Endothelial cell of umbilical vein (primary cell): ENCODE measurements at regions not wholly inside any gene's neighbourhood (a gene's known extent, or its start where the extent isn't known, plus 50 kb on each side); places are given as distances from the start of the nearest gene placed in this dataset.

Experiments
- BruUV-seq: library from RNA; stranded (reverse); fragments of 400-500 nt; replicated peaks from 2 replicates; lab custom pipeline; 2021; lab: Mats Ljungman, UMichigan
- CTCF ChIA-PET: fragments of 300-600, 350-600 bp; sonication (Branson Sonifier 250); formaldehyde crosslinking; loops from one replicate; lab custom pipeline; 2021; ENCODE audit warnings: antibody characterized with exemption, inconsistent platforms; lab: Charles Lee
- POLR2A ChIA-PET: fragments of 300-600, 350-600 bp; sonication (Branson Sonifier 250); formaldehyde crosslinking; loops from one replicate; lab custom pipeline; 2021; ENCODE audit warnings: antibody characterized with exemption, inconsistent platforms; lab: Charles Lee
- DNase-seq: peaks from one replicate; pipeline ENCODE4 v3.0.0-alpha.2; 2011; ENCODE audit warnings: low read depth, low spot score
- FAIRE-seq: peaks from 2 replicates; lab custom pipeline; 2011; peaks lifted over from hg19 to GRCh38; lab: Jason Lieb, UNC
- H2AFZ ChIP-seq: 2 replicates; pipeline ENCODE4 v1.6.0; 2012; ENCODE audit warnings: low read depth, low read length, control low read depth, inconsistent platforms
- H3K27ac ChIP-seq: 2 replicates; pipeline ENCODE4 v1.5.1; 2011; ENCODE audit warnings: low read depth, mild to moderate bottlenecking, control low read depth, low read length, moderate library complexity; ENCODE audit not compliant: insufficient read depth
- H3K27me3 ChIP-seq, 2 experiments: 2 replicates each; pipeline versions ENCODE4 v1.6.0 to v1.6.1; 2011; ENCODE audit warnings: low read length in 2 of 2, mixed read lengths in 1 of 2; ENCODE audit not compliant: control insufficient read depth in 2 of 2, insufficient read depth in 2 of 2
- H3K36me3 ChIP-seq, 2 experiments: 2 replicates in 1 of 2; 3 replicates in 1 of 2; pipeline ENCODE4 v1.5.1; 2011; ENCODE audit warnings: low read length in 2 of 2, mild to moderate bottlenecking in 1 of 2, moderate library complexity in 1 of 2; ENCODE audit not compliant: control insufficient read depth in 2 of 2, insufficient read depth in 2 of 2; ENCODE audit errors: extremely low read depth in 1 of 2
- H3K4me1 ChIP-seq: 3 replicates; pipeline ENCODE4 v1.5.1; 2011; ENCODE audit warnings: mild to moderate bottlenecking, low read length; ENCODE audit not compliant: control insufficient read depth, insufficient read depth; ENCODE audit errors: extremely low read depth
- H3K4me2 ChIP-seq: 2 replicates; pipeline ENCODE4 v1.6.1; 2011; ENCODE audit warnings: low read length, control low read depth, mixed read lengths; ENCODE audit not compliant: insufficient read depth
- H3K4me3 ChIP-seq, 3 experiments: fragments of 200-600 bp in 1 of 3; sonication (generic), shearing (Covaris generic) in 1 of 3; replicated peaks in 1 of 3; 2 replicates each; pipeline ENCODE4 v1.5.1; 2011 to 2016; ENCODE audit warnings: control low read depth in 3 of 3, low read length in 3 of 3, mild to moderate bottlenecking in 2 of 3, inconsistent platforms in 1 of 3, low read depth in 1 of 3, moderate library complexity in 1 of 3; ENCODE audit not compliant: insufficient read depth in 1 of 3
- H3K79me2 ChIP-seq: 2 replicates; pipeline ENCODE4 v1.6.0; 2012; ENCODE audit warnings: low read length, inconsistent platforms; ENCODE audit not compliant: control insufficient read depth, insufficient read depth
- H3K9ac ChIP-seq: replicated peaks from 2 replicates; pipeline ENCODE3; 2011; ENCODE audit warnings: low read length, control low read depth; ENCODE audit not compliant: insufficient read depth; ENCODE audit errors: extremely low read depth
- H3K9me1 ChIP-seq: replicated peaks from 3 replicates; pipeline ENCODE4 v1.6.0; 2011; ENCODE audit warnings: mild to moderate bottlenecking, low read length; ENCODE audit not compliant: control insufficient read depth, insufficient read depth; ENCODE audit errors: extremely low read depth
- H3K9me3 ChIP-seq: replicated peaks from 2 replicates; pipeline ENCODE4 v1.5.1; 2012; ENCODE audit warnings: low read length, inconsistent platforms; ENCODE audit not compliant: control insufficient read depth, insufficient read depth
- H4K20me1 ChIP-seq: replicated peaks from 2 replicates; pipeline ENCODE3; 2011; ENCODE audit warnings: mild to moderate bottlenecking, low read length; ENCODE audit not compliant: control insufficient read depth, insufficient read depth; ENCODE audit errors: extremely low read depth
- EZH2 ChIP-seq: IDR thresholded peaks from 2 replicates; pipeline ENCODE4 v1.6.1; 2012; ENCODE audit warnings: borderline replicate concordance, low read depth, mild to moderate bottlenecking, moderate library complexity, low read length, inconsistent platforms; ENCODE audit not compliant: severe bottlenecking
- FOS ChIP-seq: IDR thresholded peaks from 2 replicates; pipeline ENCODE4 v1.6.1; 2011; ENCODE audit warnings: mild to moderate bottlenecking, low read length, moderate library complexity, borderline replicate concordance; ENCODE audit not compliant: insufficient read depth
- GATA2 ChIP-seq: IDR thresholded peaks from 2 replicates; pipeline ENCODE4 v1.7.0; 2011; ENCODE audit warnings: low read depth, mild to moderate bottlenecking, moderate library complexity, mixed read lengths, low read length; ENCODE audit not compliant: insufficient read length, insufficient read depth
- JUN ChIP-seq: IDR thresholded peaks from 2 replicates; pipeline ENCODE4 v1.6.1; 2011; ENCODE audit warnings: borderline replicate concordance, low read depth; ENCODE audit not compliant: insufficient read length, insufficient read depth
- MYC ChIP-seq: IDR thresholded peaks from one replicate; pipeline ENCODE4 v1.6.1; 2011; ENCODE audit warnings: mild to moderate bottlenecking, low read depth, low read length
- POLR2A ChIP-seq: IDR thresholded peaks from 2 replicates; pipeline ENCODE4 v1.6.1; 2012; ENCODE audit warnings: low read depth, mild to moderate bottlenecking, control low read depth, low read length
- POLR2AphosphoS5 ChIP-seq: IDR thresholded peaks from 2 replicates; pipeline ENCODE4 v1.6.1; 2012; ENCODE audit warnings: low read depth, mild to moderate bottlenecking, control low read depth, low read length, moderate library complexity; ENCODE audit not compliant: insufficient read depth
- dilution Hi-C: fragments of 300-500 bp; cut with MboI; formaldehyde crosslinking; loops from one replicate; pipeline ENCODE4 v1.15.0; 2019; ENCODE audit warnings: low sequenced_read_pairs; ENCODE audit not compliant: extremely low pct_ligation_motif_present
- intact Hi-C: fragments of 100-400 bp; cut with micrococcal nuclease; formaldehyde crosslinking; loops from one replicate; pipeline ENCODE4 v1.10.0; 2022
- TF ChIP-seq, protein P1 (sequence below): IDR thresholded peaks from 2 replicates; pipeline ENCODE4 v1.6.1; 2011; ENCODE audit not compliant: insufficient read depth, insufficient read length
- TF ChIP-seq, protein P2 (sequence below), 2 donors: IDR thresholded peaks; 1 replicate in 1 of 2; 2 replicates in 1 of 2; pipeline ENCODE4 v1.5.1; 2011; ENCODE audit warnings: low read length in 2 of 2, mild to moderate bottlenecking in 2 of 2, moderate library complexity in 2 of 2, control low read depth in 1 of 2, inconsistent platforms in 1 of 2, low read depth in 1 of 2; ENCODE audit not compliant: insufficient read depth in 1 of 2; ENCODE audit errors: extremely low read depth in 1 of 2

DNA sequence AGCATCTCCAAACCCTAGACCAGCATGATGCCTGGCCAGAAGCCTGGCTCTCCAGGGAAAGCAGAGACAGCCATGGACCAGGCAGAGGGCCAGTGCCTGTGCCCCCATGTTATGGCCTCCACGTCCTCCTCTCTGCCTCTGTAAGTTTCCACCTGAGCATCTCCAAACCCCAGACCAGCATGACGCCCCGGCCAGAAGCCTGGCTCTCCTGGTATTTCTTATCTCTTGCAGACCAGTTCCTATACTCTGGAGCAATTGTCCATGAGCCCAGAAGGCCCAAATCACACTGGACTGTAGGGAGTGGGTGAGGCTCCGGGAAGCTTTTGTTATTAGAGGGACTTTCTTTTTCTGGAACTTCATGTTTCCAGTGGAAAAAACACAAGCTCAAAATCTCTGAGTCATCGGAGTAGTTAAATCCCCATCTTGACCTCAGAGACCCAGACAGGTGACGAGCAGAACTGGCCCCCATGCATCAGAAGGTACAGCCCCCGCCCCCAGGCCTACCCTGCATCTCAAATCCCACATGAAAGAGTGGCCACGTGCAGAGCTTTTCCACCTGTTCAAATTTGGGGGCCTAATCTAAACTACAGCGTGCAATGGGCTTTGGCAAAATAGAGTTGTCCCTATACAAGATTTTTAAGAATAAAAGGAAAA is 110.2 kb upstream of the FOXQ1 start:
- no peak overlapping the region for H3K4me2 ChIP-seq
- H3K27ac ChIP-seq: no peak overlapping the region
- ChIA-PET POLR2A (no interaction called here), CTCF (no interaction called here)
- no peaks in the 10 kb centered on the region for H3K79me2 ChIP-seq
- H3K9me3 ChIP-seq: peaks cover 4% of the 10 kb centered on the region
- H3K27me3 ChIP-seq: no peaks in the 10 kb centered on the region
- no TSS peak for BruUV-seq
- dilution Hi-C loops: no loop called here
- H3K4me1 ChIP-seq: no peaks in the 10 kb centered on the region
- no peaks in the 10 kb centered on the region for H3K9me1 ChIP-seq
- intact Hi-C loops: no loop called here
- H3K36me3 ChIP-seq: no peaks in the 10 kb centered on the region
- DNase-seq (no peak), FAIRE-seq (no peak)
- no peaks in the 10 kb centered on the region for H4K20me1 ChIP-seq
- no peak overlapping the region for H3K4me3 ChIP-seq
- TF ChIP-seq JUN (no peak), EZH2 (no peak), FOS (no peak), GATA2 (no peak), MYC (no peak), POLR2AphosphoS5 (no peak), POLR2A (no peak)
- TF ChIP-seq, protein P1, sequence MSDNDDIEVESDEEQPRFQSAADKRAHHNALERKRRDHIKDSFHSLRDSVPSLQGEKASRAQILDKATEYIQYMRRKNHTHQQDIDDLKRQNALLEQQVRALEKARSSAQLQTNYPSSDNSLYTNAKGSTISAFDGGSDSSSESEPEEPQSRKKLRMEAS: no peak
- TF ChIP-seq, protein P2, sequence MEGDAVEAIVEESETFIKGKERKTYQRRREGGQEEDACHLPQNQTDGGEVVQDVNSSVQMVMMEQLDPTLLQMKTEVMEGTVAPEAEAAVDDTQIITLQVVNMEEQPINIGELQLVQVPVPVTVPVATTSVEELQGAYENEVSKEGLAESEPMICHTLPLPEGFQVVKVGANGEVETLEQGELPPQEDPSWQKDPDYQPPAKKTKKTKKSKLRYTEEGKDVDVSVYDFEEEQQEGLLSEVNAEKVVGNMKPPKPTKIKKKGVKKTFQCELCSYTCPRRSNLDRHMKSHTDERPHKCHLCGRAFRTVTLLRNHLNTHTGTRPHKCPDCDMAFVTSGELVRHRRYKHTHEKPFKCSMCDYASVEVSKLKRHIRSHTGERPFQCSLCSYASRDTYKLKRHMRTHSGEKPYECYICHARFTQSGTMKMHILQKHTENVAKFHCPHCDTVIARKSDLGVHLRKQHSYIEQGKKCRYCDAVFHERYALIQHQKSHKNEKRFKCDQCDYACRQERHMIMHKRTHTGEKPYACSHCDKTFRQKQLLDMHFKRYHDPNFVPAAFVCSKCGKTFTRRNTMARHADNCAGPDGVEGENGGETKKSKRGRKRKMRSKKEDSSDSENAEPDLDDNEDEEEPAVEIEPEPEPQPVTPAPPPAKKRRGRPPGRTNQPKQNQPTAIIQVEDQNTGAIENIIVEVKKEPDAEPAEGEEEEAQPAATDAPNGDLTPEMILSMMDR (IDR thresholded peaks at IDR 0.05; ENCODE audit: extremely low read depth in 1 of 2, insufficient read depth in 1 of 2, low read depth in 1 of 2, low read length in 2 of 2): no peak
- no peak overlapping the region for H2AFZ ChIP-seq
- H3K9ac ChIP-seq: no peak overlapping the region
